Kidney epithelial cell (primary cell): ENCODE measurements at regions not wholly inside any gene's neighbourhood (a gene's known extent, or its start where the extent isn't known, plus 50 kb on each side); places are given as distances from the start of the nearest gene placed in this dataset.
A peak's percentile ranks its signal among the peaks of the same experiment; 100 is the strongest.
"Not testable (repeated sequence)": the region's sequence is repeated elsewhere in the genome, so short reads cannot be mapped to it uniquely, and the experiment has no call there.

ENCODE experiments used
- DNase-seq: peaks from one replicate; pipeline ENCODE4 v3.0.0-alpha.2; 2010; ENCODE audit warnings: low read depth
- H3K27me3 ChIP-seq: 2 replicates; pipeline ENCODE4 v1.6.0; 2011; ENCODE audit warnings: low read length; ENCODE audit not compliant: control insufficient read depth, insufficient read depth
- H3K36me3 ChIP-seq: 2 replicates; pipeline ENCODE4 v1.5.1; 2011; ENCODE audit warnings: low read length; ENCODE audit not compliant: control insufficient read depth, insufficient read depth
- H3K4me3 ChIP-seq: 2 replicates; pipeline ENCODE4 v1.5.1; 2011; ENCODE audit warnings: low read depth, mild to moderate bottlenecking, control low read depth, low read length
- CTCF ChIP-seq: IDR thresholded peaks from 2 replicates; pipeline ENCODE4 v1.5.1; 2011; ENCODE audit warnings: mild to moderate bottlenecking, moderate library complexity, low read length, control low read depth, inconsistent platforms; ENCODE audit not compliant: insufficient read depth, poor library complexity, severe bottlenecking

- no peak for TF ChIP-seq CTCF
- no peaks in the 10 kb centered on the region for H3K36me3 ChIP-seq
Measured at GRCh38 chr1:14404862-14405301, 193.6 kb upstream of the KAZN start.

GRCh38 chr1:14412235-14412634 lies 186.2 kb upstream of the KAZN start:
- DNase-seq = no peak
- TF ChIP-seq CTCF = no peak
- H3K36me3 ChIP-seq = no peaks in the 10 kb centered on the region
- H3K27me3 ChIP-seq = no peaks in the 10 kb centered on the region
- no peak overlapping the region for H3K4me3 ChIP-seq

More at GRCh38 chr1:14404862-14405301, 193.6 kb upstream of the KAZN start:
- H3K4me3 ChIP-seq = no peak overlapping the region
- H3K27me3 ChIP-seq = no peaks in the 10 kb centered on the region
- DNase-seq = no peak

GRCh38 chr1:14413819-14414490 lies 184.5 kb upstream of the KAZN start:
- TF ChIP-seq CTCF = no peak
- no peaks in the 10 kb centered on the region for H3K36me3 ChIP-seq
- no peak for DNase-seq
- no peak overlapping the region for H3K4me3 ChIP-seq
- no peaks in the 10 kb centered on the region for H3K27me3 ChIP-seq

GRCh38 chr1:14415396-14415795 lies 183.1 kb upstream of the KAZN start:
- H3K27me3 ChIP-seq = no peaks in the 10 kb centered on the region
- TF ChIP-seq CTCF = peak; percentile 20
- DNase-seq = no peak
- H3K4me3 ChIP-seq = no peak overlapping the region
- no peaks in the 10 kb centered on the region for H3K36me3 ChIP-seq

- H3K4me3 ChIP-seq, DNase-seq, H3K36me3 ChIP-seq: not testable (repeated sequence)
Measured at GRCh38 chr1:14419778-14420218, 178.7 kb upstream of the KAZN start.

GRCh38 chr1:14420686-14421085 lies 177.8 kb upstream of the KAZN start:
- no peak overlapping the region for H3K4me3 ChIP-seq
- DNase-seq = no peak
- H3K36me3 ChIP-seq = no peaks in the 10 kb centered on the region
- no peak for TF ChIP-seq CTCF
- H3K27me3 ChIP-seq = no peaks in the 10 kb centered on the region

More at GRCh38 chr1:14419778-14420218, 178.7 kb upstream of the KAZN start:
- H3K27me3 ChIP-seq = not testable (repeated sequence)
